SK-N-MC (cell line): ENCODE measurements at regions not wholly inside any gene's neighbourhood (a gene's known extent, or its start where the extent isn't known, plus 50 kb on each side); places are given as distances from the start of the nearest gene placed in this dataset.

Experiments
- DNase-seq: peaks from one replicate; pipeline ENCODE4 v3.0.0-alpha.2; 2011; ENCODE audit warnings: low read depth, low spot score
- H3K27ac ChIP-seq: fragments of 200-600 bp; sonication (generic); 2 replicates; pipeline ENCODE4 v1.5.1; 2016; ENCODE audit warnings: mixed run types
- H3K36me3 ChIP-seq: fragments of 200-600 bp; sonication (generic); 2 replicates; pipeline ENCODE4 v1.6.1; 2017; ENCODE audit warnings: antibody characterized with exemption, low read length, mixed read lengths; ENCODE audit not compliant: insufficient read depth
- H3K4me3 ChIP-seq: fragments of 200-600 bp; sonication (generic); 2 replicates; pipeline ENCODE4 v1.5.1; 2016
- H3K9ac ChIP-seq: fragments of 200-600 bp; sonication (generic); 2 replicates; pipeline ENCODE4 v1.8.0; 2017; ENCODE audit warnings: mixed run types, mixed read lengths; ENCODE audit not compliant: insufficient read length
- H3K9me3 ChIP-seq: fragments of 200-600 bp; sonication (generic); 2 replicates; pipeline ENCODE4 v1.6.1; 2017; ENCODE audit warnings: low read depth, mild to moderate bottlenecking, antibody characterized with exemption, low read length, moderate library complexity, mixed read lengths
- EZH2 ChIP-seq: fragments of 200-600 bp; sonication (generic); IDR thresholded peaks from one replicate; pipeline ENCODE4 v1.6.1; 2017; ENCODE audit warnings: antibody characterized with exemption
- FOXP2 ChIP-seq: optimal IDR thresholded peaks from 2 replicates; pipeline ENCODE3; 2011; ENCODE audit warnings: mild to moderate bottlenecking, moderate library complexity; ENCODE audit not compliant: insufficient read depth; ENCODE audit errors: extremely low read length, control extremely low read depth
- POLR2AphosphoS5 ChIP-seq: IDR thresholded peaks from 2 replicates; pipeline ENCODE4 v1.6.1; 2012; ENCODE audit warnings: mild to moderate bottlenecking, low read depth, low read length, borderline replicate concordance

DNA sequence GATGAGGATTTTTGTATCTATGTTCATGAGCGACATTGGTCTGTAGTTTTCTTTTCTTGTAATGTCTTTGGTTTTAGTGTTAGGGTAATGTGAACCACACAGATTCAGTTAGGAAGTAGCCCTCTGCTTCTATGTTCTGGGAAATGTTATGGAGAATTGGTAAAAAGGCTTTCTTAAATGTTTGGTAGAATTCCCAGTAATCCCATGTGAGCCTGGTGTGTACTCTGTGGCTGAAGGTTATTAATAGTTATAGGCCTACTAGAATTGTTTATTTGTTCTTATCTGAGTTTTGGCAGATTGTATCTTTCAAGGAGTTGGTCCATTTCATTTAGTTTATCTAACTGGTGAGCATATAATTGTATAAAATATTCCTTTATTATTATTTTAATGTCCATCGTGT lies 484.6 kb upstream of the GHITM start:
- Histone ChIP-seq H3K36me3 (no peaks in the 10 kb centered on the region), H3K27ac (no peak overlapping the region)
- no peak for TF ChIP-seq EZH2
- TF ChIP-seq FOXP2: no peak
- TF ChIP-seq POLR2AphosphoS5: no peak

DNA sequence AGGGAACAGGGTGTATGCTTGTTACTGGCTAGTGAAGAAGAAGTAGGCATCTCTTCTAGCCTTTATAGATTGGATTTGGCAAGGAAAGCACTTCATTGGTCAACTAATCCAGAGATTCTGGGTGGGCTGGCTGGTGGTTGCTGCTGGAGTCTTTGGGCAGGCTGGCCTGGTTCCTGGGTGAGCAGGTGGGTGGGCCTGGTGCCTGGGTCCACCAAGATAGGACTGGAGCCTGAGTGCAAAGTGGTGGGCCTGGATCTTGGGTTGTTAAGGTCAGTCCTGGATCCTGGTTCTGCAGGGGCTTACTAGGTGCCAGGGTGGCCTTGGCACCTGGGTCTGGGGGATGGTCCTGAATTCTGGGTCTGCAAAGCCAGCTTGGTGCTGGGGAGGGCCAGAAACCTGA lies 482.4 kb upstream of the GHITM start:
- no peak overlapping the region for H3K9ac ChIP-seq
- DNase-seq: no peak
- H3K4me3 ChIP-seq: no peak overlapping the region
- no peak overlapping the region for H3K27ac ChIP-seq
- TF ChIP-seq FOXP2 (no peak), POLR2AphosphoS5 (no peak), EZH2 (no peak)
- H3K9me3 ChIP-seq: no peaks in the 10 kb centered on the region
- no peaks in the 10 kb centered on the region for H3K36me3 ChIP-seq

More for the DNA sequence above, 484.6 kb upstream of the GHITM start:
- H3K4me3 ChIP-seq: no peak overlapping the region
- H3K9me3 ChIP-seq: no peaks in the 10 kb centered on the region
- no peak for DNase-seq
- no peak overlapping the region for H3K9ac ChIP-seq

DNA sequence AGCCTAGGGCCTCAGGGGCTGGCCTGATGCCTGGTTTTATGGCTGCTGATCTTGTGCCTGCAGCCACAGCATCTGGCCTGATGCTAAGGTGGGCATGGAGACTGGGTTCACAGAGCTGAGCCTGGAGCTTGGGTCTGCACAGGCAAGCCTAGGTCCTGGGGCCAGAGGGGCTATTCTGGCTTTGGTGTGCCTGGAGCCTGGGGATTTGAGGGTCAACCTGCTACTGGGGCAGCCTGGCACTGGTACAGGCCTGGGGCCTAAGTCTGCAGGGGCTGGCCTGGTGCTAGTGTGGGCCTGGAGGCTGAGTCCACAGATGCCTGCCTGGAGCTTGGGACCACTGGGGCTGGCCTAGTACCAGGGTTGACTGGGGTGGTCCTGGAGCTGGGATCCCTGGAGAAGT lies 481.8 kb upstream of the GHITM start:
- Histone ChIP-seq H3K27ac (no peak overlapping the region), H3K9me3 (no peaks in the 10 kb centered on the region), H3K36me3 (no peaks in the 10 kb centered on the region), H3K4me3 (no peak overlapping the region), H3K9ac (no peak overlapping the region)
- no peak for DNase-seq
- TF ChIP-seq EZH2 (no peak), POLR2AphosphoS5 (no peak), FOXP2 (no peak)

DNA sequence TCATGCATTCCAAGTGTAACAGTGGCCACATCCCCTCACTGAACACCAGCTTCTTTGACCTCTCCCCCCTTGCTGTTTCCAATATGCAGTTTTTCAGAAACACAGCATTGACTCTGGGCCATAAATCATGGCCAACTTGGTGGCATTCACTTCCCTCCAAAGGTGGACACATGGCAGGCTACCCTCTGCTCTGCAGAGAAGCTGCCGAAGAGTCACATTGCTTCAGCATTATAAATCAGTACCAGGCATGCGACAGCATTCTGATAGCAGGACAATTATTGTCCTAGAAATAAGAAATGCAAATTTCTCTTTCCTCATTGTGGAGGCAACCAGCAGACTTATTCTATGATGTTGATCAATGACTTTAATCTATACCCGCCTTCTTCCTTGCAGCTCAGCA lies 475.4 kb upstream of the GHITM start:
- no peaks in the 10 kb centered on the region for H3K9me3 ChIP-seq
- no peak overlapping the region for H3K4me3 ChIP-seq
- no peaks in the 10 kb centered on the region for H3K36me3 ChIP-seq
- TF ChIP-seq FOXP2: no peak
- TF ChIP-seq POLR2AphosphoS5: no peak
- TF ChIP-seq EZH2: no peak
- DNase-seq: no peak
- no peak overlapping the region for H3K9ac ChIP-seq
- H3K27ac ChIP-seq: no peak overlapping the region

DNA sequence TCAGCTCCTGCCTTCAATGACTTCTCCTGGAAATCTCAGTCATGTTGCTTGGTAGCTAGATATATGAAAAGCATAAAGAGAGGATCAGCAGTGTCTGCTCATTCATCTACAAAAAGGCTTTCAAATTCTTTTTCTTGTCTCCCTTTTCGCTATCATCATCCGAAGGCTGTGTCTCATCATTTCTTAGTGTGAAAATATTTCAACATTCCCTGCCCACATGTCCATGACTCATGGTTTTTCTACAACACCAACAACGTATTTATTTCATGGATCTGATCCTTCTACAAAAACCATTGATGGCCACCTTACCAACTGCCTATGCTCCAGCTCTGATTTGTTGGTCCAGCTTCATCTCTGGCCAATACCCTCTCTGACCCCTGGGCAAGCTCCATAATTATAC lies 472.5 kb upstream of the GHITM start:
- Histone ChIP-seq H3K9ac (no peak overlapping the region), H3K27ac (no peak overlapping the region), H3K36me3 (no peaks in the 10 kb centered on the region), H3K4me3 (no peak overlapping the region), H3K9me3 (no peaks in the 10 kb centered on the region)
- DNase-seq: no peak
- no peak for TF ChIP-seq FOXP2
- TF ChIP-seq POLR2AphosphoS5: no peak
- TF ChIP-seq EZH2: no peak

DNA sequence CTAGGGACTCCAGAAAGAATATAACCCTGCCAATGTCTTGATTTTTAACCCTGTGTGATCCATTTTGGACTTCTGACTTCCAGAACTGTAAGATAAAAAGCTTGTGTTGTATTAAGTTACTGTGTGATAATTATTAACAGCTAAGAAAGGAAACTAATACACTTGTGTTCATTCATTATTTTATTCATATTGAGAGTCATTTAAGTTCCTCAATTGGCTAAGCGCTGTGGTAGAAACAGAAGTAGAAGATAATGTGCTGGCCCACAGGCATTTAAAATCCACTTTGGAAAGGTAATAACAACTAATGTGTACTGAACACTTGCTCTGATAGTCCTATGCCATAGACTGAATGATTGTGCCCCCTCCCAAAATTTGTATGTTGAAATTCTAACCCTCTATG lies 471.7 kb upstream of the GHITM start:
- Histone ChIP-seq H3K36me3 (no peaks in the 10 kb centered on the region), H3K4me3 (no peak overlapping the region)

DNA sequence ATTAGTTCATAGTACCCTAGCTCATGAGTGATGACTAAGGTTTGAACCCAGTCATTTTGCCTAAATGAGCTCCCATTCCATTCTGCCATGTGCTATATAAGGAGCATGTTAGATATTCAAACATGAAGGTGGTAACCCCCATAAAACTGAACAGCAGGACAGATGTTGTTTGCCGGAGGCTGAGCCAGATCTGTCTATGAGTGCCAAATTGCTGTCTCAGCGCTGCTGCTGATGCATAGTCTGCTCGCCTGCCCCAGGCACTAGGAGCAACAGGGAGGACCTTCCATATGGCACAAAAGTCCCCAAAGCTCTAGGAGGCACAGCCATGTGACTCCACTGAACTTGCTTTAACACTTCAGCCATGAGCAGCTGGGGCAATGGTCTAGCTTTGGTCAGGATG lies 466.0 kb upstream of the GHITM start:
- TF ChIP-seq POLR2AphosphoS5: no peak
- TF ChIP-seq EZH2: no peak
- Histone ChIP-seq H3K4me3 (no peak overlapping the region), H3K9ac (no peak overlapping the region), H3K27ac (no peak overlapping the region), H3K36me3 (no peaks in the 10 kb centered on the region), H3K9me3 (no peaks in the 10 kb centered on the region)
- no peak for DNase-seq

More for the DNA sequence above, 471.7 kb upstream of the GHITM start:
- DNase-seq: no peak
- Histone ChIP-seq H3K27ac (no peak overlapping the region), H3K9me3 (no peaks in the 10 kb centered on the region), H3K9ac (no peak overlapping the region)
- TF ChIP-seq POLR2AphosphoS5: no peak
- TF ChIP-seq EZH2: no peak
- no peak for TF ChIP-seq FOXP2

DNA sequence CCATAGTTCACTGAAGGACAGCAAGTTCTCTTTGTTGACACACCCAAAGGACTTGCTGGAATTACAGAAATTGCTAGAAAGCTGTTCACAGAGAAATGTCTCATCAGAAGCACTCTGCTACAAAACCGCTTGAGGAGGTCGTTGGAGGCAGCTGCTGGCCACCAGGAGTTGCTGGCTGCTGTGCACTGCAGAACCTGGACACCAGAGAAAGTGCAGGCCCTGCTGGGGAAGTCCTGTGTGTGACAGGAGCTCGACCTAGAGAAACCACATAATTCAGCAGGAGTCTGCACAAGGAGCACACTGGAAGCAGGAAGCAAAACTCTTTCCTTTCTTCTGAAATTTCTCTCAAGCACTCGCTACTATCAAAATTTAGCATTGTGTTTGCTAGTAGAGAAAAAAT lies 461.5 kb upstream of the GHITM start:
- no peaks in the 10 kb centered on the region for H3K9me3 ChIP-seq
- H3K36me3 ChIP-seq: no peaks in the 10 kb centered on the region
- H3K4me3 ChIP-seq: no peak overlapping the region
- no peak overlapping the region for H3K27ac ChIP-seq
- no peak for DNase-seq
- no peak overlapping the region for H3K9ac ChIP-seq
- TF ChIP-seq EZH2: no peak

DNA sequence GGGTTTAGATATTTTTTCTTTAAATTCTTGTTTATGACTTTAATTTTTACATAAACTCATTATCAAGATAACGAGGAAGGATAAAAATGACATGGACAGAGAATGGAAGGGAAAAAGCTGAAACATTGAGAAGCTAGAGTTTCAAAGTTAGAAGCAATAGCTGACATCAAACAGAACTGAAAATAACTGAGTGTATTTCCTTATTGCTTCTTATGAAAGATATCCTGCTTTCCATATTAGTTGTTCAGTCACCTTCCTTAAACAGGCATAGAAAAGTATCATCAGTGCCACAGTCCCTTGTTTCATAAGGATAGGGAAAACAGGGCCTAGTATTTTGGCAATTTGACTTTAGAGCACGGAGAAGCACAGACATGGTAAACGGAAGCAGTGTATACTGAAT lies 460.5 kb upstream of the GHITM start:
- Histone ChIP-seq H3K36me3 (no peaks in the 10 kb centered on the region), H3K4me3 (no peak overlapping the region), H3K9ac (no peak overlapping the region), H3K9me3 (no peaks in the 10 kb centered on the region), H3K27ac (no peak overlapping the region)
- TF ChIP-seq FOXP2 (no peak), EZH2 (no peak), POLR2AphosphoS5 (no peak)
- no peak for DNase-seq

DNA sequence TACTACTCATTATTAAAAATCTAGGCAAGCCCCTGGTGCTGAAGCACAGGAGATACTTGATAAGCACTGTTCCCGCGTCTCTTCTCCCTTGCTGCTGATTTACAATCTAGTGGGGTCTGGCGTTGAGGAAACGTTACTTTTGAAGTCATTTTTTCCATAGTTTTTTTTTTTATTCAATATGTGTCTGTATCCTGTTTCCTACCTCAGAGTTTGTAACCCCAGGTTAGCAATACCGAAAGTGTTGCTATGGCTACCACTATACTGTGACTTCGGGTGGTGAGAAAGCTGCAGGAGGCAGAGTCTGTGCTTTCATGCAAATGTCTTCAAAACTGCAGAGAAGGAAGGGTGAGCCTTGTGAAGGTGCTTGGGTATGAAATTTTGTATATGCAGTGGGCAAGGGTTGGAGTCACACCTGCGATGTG lies 458.8 kb upstream of the GHITM start:
- no peak for DNase-seq
- Histone ChIP-seq H3K27ac (no peak overlapping the region), H3K36me3 (no peaks in the 10 kb centered on the region), H3K9ac (no peak overlapping the region), H3K4me3 (no peak overlapping the region), H3K9me3 (no peaks in the 10 kb centered on the region)
- TF ChIP-seq EZH2: no peak
- TF ChIP-seq FOXP2: no peak
